CD4-positive, alpha-beta T cell treated with Interleukin-17A for 1 hour (primary cell): ENCODE measurements at regions not wholly inside any gene's neighbourhood (a gene's known extent, or its start where the extent isn't known, plus 50 kb on each side); places are given as distances from the start of the nearest gene placed in this dataset.

Experiments
- DNase-seq: peaks from one replicate; pipeline ENCODE4 v3.0.0-alpha.2; 2020

GRCh38 chr4:60215906-60216305 lies 984.2 kb upstream of the ADGRL3 start:
- DNase-seq = no peak

- DNase-seq = no peak
Observed at GRCh38 chr4:60216752-60217151, 983.4 kb upstream of the ADGRL3 start.

- no peak for DNase-seq
Observed at GRCh38 chr4:60221866-60222265, 978.3 kb upstream of the ADGRL3 start.

GRCh38 chr4:60223208-60223923 lies 976.8 kb upstream of the ADGRL3 start:
- DNase-seq = no peak

- DNase-seq = no peak
Observed at GRCh38 chr4:60241866-60242265, 958.3 kb upstream of the ADGRL3 start.

- no peak for DNase-seq
Observed at GRCh38 chr4:60249784-60250183, 950.3 kb upstream of the ADGRL3 start.

- DNase-seq = no peak
Observed at GRCh38 chr4:60250657-60251056, 949.5 kb upstream of the ADGRL3 start.

GRCh38 chr4:60259781-60260180 lies 940.3 kb upstream of the ADGRL3 start:
- DNase-seq = no peak

GRCh38 chr4:60266505-60266904 lies 933.6 kb upstream of the ADGRL3 start:
- DNase-seq = no peak

GRCh38 chr4:60296386-60296785 lies 903.7 kb upstream of the ADGRL3 start:
- no peak for DNase-seq

GRCh38 chr4:60313611-60314178 lies 886.4 kb upstream of the ADGRL3 start:
- no peak for DNase-seq

- no peak for DNase-seq
Observed at GRCh38 chr4:60314416-60314815, 885.7 kb upstream of the ADGRL3 start.

- no peak for DNase-seq
Observed at GRCh38 chr4:60315586-60315985, 884.5 kb upstream of the ADGRL3 start.

- no peak for DNase-seq
Observed at GRCh38 chr4:60326735-60327134, 873.4 kb upstream of the ADGRL3 start.

GRCh38 chr4:60327651-60328050 lies 872.5 kb upstream of the ADGRL3 start:
- DNase-seq = no peak

GRCh38 chr4:60344908-60345307 lies 855.2 kb upstream of the ADGRL3 start:
- DNase-seq = no peak

- DNase-seq = no peak
Observed at GRCh38 chr4:60345392-60345791, 854.7 kb upstream of the ADGRL3 start.

GRCh38 chr4:60359746-60360367 lies 840.3 kb upstream of the ADGRL3 start:
- DNase-seq = no peak

- DNase-seq = no peak
Observed at GRCh38 chr4:60365176-60365575, 835.0 kb upstream of the ADGRL3 start.

- DNase-seq = no peak
Observed at GRCh38 chr4:60366661-60367060, 833.5 kb upstream of the ADGRL3 start.

GRCh38 chr4:60368986-60369385 lies 831.1 kb upstream of the ADGRL3 start:
- no peak for DNase-seq

GRCh38 chr4:60378010-60378409 lies 822.1 kb upstream of the ADGRL3 start:
- no peak for DNase-seq

- DNase-seq = no peak
Observed at GRCh38 chr4:60384516-60384915, 815.6 kb upstream of the ADGRL3 start.

- no peak for DNase-seq
Observed at GRCh38 chr4:60389633-60390032, 810.5 kb upstream of the ADGRL3 start.
